OCI-LY1 (cell line): ENCODE measurements at regions not wholly inside any gene's neighbourhood (a gene's known extent, or its start where the extent isn't known, plus 50 kb on each side); places are given as distances from the start of the nearest gene placed in this dataset.
"Not testable (repeated sequence)": the region's sequence is repeated elsewhere in the genome, so short reads cannot be mapped to it uniquely, and the experiment has no call there.

Experiments
- H2AFZ ChIP-seq: fragments of 200-600 bp; sonication (generic), shearing (Covaris generic); 2 replicates; pipeline ENCODE4 v1.6.0; 2014; ENCODE audit warnings: antibody characterized with exemption, mild to moderate bottlenecking, low read length
- H3F3A ChIP-seq: fragments of 200-600 bp; sonication (generic), shearing (Covaris generic); 2 replicates; pipeline ENCODE4 v1.6.0; 2014; ENCODE audit warnings: mild to moderate bottlenecking, antibody characterized with exemption, low read length, moderate library complexity; ENCODE audit not compliant: insufficient read depth
- H3K27ac ChIP-seq: fragments of 200-600 bp; sonication (generic); 2 replicates; pipeline ENCODE4 v1.5.1; 2014; ENCODE audit warnings: low read length, mixed run types, mild to moderate bottlenecking, low read depth; ENCODE audit not compliant: poor library complexity, severe bottlenecking
- H3K27me3 ChIP-seq: fragments of 200-600 bp; sonication (generic); 2 replicates; pipeline ENCODE4 v1.6.0; 2014; ENCODE audit warnings: antibody characterized with exemption, mild to moderate bottlenecking, low read length, moderate library complexity; ENCODE audit not compliant: insufficient read depth
- H3K36me3 ChIP-seq: fragments of 200-600 bp; sonication (generic); 2 replicates; pipeline ENCODE4 v1.6.1; 2014; ENCODE audit warnings: mild to moderate bottlenecking, antibody characterized with exemption, low read length, moderate library complexity, mixed read lengths; ENCODE audit not compliant: insufficient read depth
- H3K4me1 ChIP-seq: fragments of 200-600 bp; sonication (generic); 2 replicates; pipeline ENCODE4 v1.5.1; 2014; ENCODE audit warnings: mild to moderate bottlenecking, low read length, moderate library complexity; ENCODE audit not compliant: insufficient read depth, severe bottlenecking
- H3K4me2 ChIP-seq: fragments of 200-600 bp; sonication (generic), shearing (Covaris generic); 2 replicates; pipeline ENCODE4 v1.6.1; 2014; ENCODE audit warnings: low read length
- H3K4me3 ChIP-seq: fragments of 200-600 bp; sonication (generic); 2 replicates; pipeline ENCODE4 v1.5.1; 2014; ENCODE audit warnings: low read length, low read depth, mild to moderate bottlenecking, mixed read lengths; ENCODE audit not compliant: poor library complexity, severe bottlenecking
- H3K79me2 ChIP-seq: fragments of 200-600 bp; shearing (Covaris generic); 2 replicates; pipeline ENCODE4 v1.6.1; 2016; ENCODE audit warnings: mixed run types, low read length, mixed read lengths; ENCODE audit not compliant: insufficient read depth
- H3K9ac ChIP-seq: fragments of 200-600 bp; sonication (generic), shearing (Covaris generic); 2 replicates; pipeline ENCODE4 v1.6.1; 2014; ENCODE audit warnings: mild to moderate bottlenecking, low read length, mixed read lengths
- H3K9me2 ChIP-seq: fragments of 200-600 bp; sonication (generic), shearing (Covaris generic); 2 replicates; pipeline ENCODE4 v1.6.1; 2014; ENCODE audit warnings: low read depth, mild to moderate bottlenecking, low read length, mixed read lengths
- H3K9me3 ChIP-seq: fragments of 200-600 bp; shearing (Covaris generic); 2 replicates; pipeline ENCODE4 v1.6.1; 2014; ENCODE audit warnings: low read length, mixed read lengths
- H4K20me1 ChIP-seq: fragments of 200-600 bp; sonication (generic), shearing (Covaris generic); 2 replicates; pipeline ENCODE4 v1.6.0; 2016; ENCODE audit warnings: mild to moderate bottlenecking, low read length; ENCODE audit not compliant: insufficient read depth
- EZH2 ChIP-seq: fragments of 200-600 bp; sonication (generic), shearing (Covaris generic); IDR thresholded peaks from 2 replicates; pipeline ENCODE4 v1.8.0; 2017; ENCODE audit warnings: borderline replicate concordance, mixed run types, mild to moderate bottlenecking, antibody characterized with exemption, low read length, moderate library complexity, mixed read lengths
- TF ChIP-seq, protein P1 (sequence below): fragments of 200-600 bp; sonication (generic), shearing (Covaris generic); IDR thresholded peaks from 2 replicates; pipeline ENCODE4 v1.5.1; 2017; ENCODE audit warnings: mild to moderate bottlenecking, antibody characterized with exemption, low read length, moderate library complexity, mixed read lengths

DNA sequence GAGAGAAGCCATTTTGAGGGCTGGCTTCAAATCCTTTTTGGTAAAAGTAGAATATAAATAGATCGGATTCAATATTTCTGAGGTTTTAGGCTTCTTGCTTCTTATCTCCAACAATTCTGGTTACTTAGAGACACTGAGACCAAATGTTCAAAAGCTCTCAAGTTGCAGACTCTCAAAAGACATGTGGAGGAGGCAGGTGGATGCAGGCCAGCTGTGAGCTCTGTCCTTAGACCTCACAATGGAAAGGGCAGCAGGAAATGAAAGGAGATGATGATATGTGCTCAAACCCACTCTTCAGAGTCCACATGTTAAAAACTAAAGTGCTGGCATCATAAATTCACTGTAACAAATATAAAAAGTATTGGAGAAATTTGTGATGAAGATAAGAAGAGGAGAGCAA lies 424.9 kb upstream of the ALCAM start:
- H3K79me2 ChIP-seq, result no peaks in the 10 kb centered on the region
- H3K9me3 ChIP-seq, result no peaks in the 10 kb centered on the region
- no peaks in the 10 kb centered on the region for H4K20me1 ChIP-seq
- no peaks in the 10 kb centered on the region for H3F3A ChIP-seq
- H3K4me1 ChIP-seq, result no peaks in the 10 kb centered on the region
- H2AFZ ChIP-seq, result no peak overlapping the region
- H3K4me3 ChIP-seq, result no peak overlapping the region
- no peak overlapping the region for H3K4me2 ChIP-seq
- H3K27me3 ChIP-seq, result no peaks in the 10 kb centered on the region
- TF ChIP-seq EZH2, result no peak
- TF ChIP-seq, protein P1, sequence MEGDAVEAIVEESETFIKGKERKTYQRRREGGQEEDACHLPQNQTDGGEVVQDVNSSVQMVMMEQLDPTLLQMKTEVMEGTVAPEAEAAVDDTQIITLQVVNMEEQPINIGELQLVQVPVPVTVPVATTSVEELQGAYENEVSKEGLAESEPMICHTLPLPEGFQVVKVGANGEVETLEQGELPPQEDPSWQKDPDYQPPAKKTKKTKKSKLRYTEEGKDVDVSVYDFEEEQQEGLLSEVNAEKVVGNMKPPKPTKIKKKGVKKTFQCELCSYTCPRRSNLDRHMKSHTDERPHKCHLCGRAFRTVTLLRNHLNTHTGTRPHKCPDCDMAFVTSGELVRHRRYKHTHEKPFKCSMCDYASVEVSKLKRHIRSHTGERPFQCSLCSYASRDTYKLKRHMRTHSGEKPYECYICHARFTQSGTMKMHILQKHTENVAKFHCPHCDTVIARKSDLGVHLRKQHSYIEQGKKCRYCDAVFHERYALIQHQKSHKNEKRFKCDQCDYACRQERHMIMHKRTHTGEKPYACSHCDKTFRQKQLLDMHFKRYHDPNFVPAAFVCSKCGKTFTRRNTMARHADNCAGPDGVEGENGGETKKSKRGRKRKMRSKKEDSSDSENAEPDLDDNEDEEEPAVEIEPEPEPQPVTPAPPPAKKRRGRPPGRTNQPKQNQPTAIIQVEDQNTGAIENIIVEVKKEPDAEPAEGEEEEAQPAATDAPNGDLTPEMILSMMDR, result no peak
- H3K27ac ChIP-seq, result no peak overlapping the region
- no peaks in the 10 kb centered on the region for H3K36me3 ChIP-seq
- H3K9ac ChIP-seq, result no peak overlapping the region
- H3K9me2 ChIP-seq, result no peaks in the 10 kb centered on the region

DNA sequence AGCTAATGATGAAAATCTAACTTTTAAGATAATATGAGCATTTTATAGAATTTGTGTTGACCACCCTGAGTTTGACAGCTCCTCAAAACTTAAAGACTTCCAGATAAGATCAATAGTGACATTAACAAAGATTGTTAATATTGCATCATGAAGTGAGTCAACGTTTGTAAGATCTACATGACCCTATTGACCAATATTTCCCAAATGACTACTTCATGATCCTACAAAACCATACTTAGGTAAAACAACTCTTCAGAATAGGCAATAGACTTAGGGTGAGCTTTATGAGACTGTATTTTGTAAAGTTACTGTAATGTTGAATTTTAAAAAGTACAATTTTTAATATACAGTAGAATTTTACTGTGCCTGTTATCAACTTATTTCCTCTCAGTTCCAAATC lies 422.7 kb upstream of the ALCAM start:
- H3K27me3 ChIP-seq, result no peaks in the 10 kb centered on the region
- no peak overlapping the region for H3K9ac ChIP-seq
- no peaks in the 10 kb centered on the region for H3K36me3 ChIP-seq
- H3F3A ChIP-seq, result no peaks in the 10 kb centered on the region
- no peaks in the 10 kb centered on the region for H4K20me1 ChIP-seq
- H3K4me1 ChIP-seq, result no peaks in the 10 kb centered on the region
- H3K4me2 ChIP-seq, result no peak overlapping the region
- no peak overlapping the region for H3K4me3 ChIP-seq
- no peaks in the 10 kb centered on the region for H3K9me2 ChIP-seq
- no peaks in the 10 kb centered on the region for H3K9me3 ChIP-seq
- H3K79me2 ChIP-seq, result no peaks in the 10 kb centered on the region
- no peak overlapping the region for H3K27ac ChIP-seq
- TF ChIP-seq, protein P1, result no peak
- no peak for TF ChIP-seq EZH2
- no peak overlapping the region for H2AFZ ChIP-seq

DNA sequence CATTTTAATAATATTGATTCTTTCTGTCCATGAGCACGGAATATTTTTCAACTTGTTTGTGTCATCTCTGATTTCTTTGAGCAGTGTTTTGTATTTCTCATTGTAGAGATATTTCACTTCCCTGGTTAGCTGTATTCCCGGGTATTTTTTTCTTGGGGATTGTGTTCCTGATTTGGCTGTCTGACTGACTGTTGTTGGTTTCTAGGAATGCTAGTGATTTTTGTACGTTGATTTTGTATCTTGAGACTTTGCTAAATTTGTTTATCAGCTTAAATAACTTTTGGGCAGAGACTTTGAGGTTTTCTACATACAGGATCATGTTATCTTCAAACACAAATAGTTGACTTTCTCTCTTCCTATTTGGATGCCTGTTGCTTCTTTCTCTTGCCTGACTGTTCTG lies 418.8 kb upstream of the ALCAM start:
- Histone ChIP-seq H3K4me1 (no peaks in the 10 kb centered on the region), H3K27me3 (no peaks in the 10 kb centered on the region), H3K36me3 (no peaks in the 10 kb centered on the region), H4K20me1 (no peaks in the 10 kb centered on the region), H3K79me2 (no peaks in the 10 kb centered on the region), H3F3A (no peaks in the 10 kb centered on the region), H3K4me2 (no peak overlapping the region), H3K27ac (no peak overlapping the region), H3K9me3 (no peaks in the 10 kb centered on the region), H3K9me2 (no peaks in the 10 kb centered on the region), H2AFZ (no peak overlapping the region), H3K9ac (no peak overlapping the region), H3K4me3 (no peak overlapping the region)
- no peak for TF ChIP-seq EZH2
- TF ChIP-seq, protein P1, result no peak

DNA sequence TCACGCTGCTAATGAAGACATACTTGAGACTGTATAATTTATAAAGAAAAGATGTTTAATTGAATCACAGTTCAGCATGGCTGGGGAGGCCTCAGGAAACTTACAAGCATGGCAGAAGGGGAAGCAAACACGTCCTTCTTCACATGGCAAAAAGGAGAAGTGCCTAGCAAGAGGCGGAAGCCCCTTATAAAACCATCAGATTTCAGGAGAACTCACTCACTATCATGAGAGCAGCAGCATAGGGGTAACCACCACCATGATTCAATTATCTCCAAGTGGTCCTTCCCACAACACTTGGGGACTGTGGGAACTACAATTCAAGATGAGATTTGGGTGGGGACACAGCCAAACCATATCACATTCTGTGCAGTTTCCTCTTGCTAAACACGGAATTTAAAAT lies 416.9 kb upstream of the ALCAM start:
- not testable (repeated sequence) for H3K4me3 ChIP-seq, H3K36me3 ChIP-seq, H3K4me2 ChIP-seq, H3F3A ChIP-seq, H2AFZ ChIP-seq, H3K4me1 ChIP-seq, H4K20me1 ChIP-seq, H3K9me3 ChIP-seq, H3K27me3 ChIP-seq, H3K79me2 ChIP-seq, H3K9ac ChIP-seq, H3K9me2 ChIP-seq, H3K27ac ChIP-seq
